ENCODE measurements at regions not wholly inside any gene's neighbourhood (a gene's known extent, or its start where the extent isn't known, plus 50 kb on each side); places are given as distances from the start of the nearest gene placed in this dataset.

- TF ChIP-seq KLF6 (CRISPR knock-in tag; IDR thresholded peaks at IDR 0.05) (no peak), ZNF496 (CRISPR knock-in tag; IDR thresholded peaks at IDR 0.05; ENCODE audit: insufficient replicate concordance) (no peak), POLR2AphosphoS2 (IDR thresholded peaks at IDR 0.05; ENCODE audit: low read depth, low read length) (no peak), POLR2AphosphoS5 (IDR thresholded peaks at IDR 0.05; ENCODE audit: low read depth, low read length) (no peak), EZH2 (conservative IDR thresholded peaks at IDR 0.05; ENCODE audit: low read depth, low read length) (no peak), NBN (conservative IDR thresholded peaks at IDR 0.05) (no peak), CREB1 (IDR thresholded peaks at IDR 0.05) (no peak), CREB1 (CRISPR knock-in tag; IDR thresholded peaks at IDR 0.05) (no peak), GATAD2A (CRISPR knock-in tag; IDR thresholded peaks at IDR 0.05) (no peak), ZC3H4 (CRISPR knock-in tag; IDR thresholded peaks at IDR 0.05; ENCODE audit: borderline replicate concordance) (no peak)
- TF ChIP-seq, protein P1, sequence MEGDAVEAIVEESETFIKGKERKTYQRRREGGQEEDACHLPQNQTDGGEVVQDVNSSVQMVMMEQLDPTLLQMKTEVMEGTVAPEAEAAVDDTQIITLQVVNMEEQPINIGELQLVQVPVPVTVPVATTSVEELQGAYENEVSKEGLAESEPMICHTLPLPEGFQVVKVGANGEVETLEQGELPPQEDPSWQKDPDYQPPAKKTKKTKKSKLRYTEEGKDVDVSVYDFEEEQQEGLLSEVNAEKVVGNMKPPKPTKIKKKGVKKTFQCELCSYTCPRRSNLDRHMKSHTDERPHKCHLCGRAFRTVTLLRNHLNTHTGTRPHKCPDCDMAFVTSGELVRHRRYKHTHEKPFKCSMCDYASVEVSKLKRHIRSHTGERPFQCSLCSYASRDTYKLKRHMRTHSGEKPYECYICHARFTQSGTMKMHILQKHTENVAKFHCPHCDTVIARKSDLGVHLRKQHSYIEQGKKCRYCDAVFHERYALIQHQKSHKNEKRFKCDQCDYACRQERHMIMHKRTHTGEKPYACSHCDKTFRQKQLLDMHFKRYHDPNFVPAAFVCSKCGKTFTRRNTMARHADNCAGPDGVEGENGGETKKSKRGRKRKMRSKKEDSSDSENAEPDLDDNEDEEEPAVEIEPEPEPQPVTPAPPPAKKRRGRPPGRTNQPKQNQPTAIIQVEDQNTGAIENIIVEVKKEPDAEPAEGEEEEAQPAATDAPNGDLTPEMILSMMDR (CRISPR knock-in tag; IDR thresholded peaks at IDR 0.05) = no peak
- TF ChIP-seq, protein P2, sequence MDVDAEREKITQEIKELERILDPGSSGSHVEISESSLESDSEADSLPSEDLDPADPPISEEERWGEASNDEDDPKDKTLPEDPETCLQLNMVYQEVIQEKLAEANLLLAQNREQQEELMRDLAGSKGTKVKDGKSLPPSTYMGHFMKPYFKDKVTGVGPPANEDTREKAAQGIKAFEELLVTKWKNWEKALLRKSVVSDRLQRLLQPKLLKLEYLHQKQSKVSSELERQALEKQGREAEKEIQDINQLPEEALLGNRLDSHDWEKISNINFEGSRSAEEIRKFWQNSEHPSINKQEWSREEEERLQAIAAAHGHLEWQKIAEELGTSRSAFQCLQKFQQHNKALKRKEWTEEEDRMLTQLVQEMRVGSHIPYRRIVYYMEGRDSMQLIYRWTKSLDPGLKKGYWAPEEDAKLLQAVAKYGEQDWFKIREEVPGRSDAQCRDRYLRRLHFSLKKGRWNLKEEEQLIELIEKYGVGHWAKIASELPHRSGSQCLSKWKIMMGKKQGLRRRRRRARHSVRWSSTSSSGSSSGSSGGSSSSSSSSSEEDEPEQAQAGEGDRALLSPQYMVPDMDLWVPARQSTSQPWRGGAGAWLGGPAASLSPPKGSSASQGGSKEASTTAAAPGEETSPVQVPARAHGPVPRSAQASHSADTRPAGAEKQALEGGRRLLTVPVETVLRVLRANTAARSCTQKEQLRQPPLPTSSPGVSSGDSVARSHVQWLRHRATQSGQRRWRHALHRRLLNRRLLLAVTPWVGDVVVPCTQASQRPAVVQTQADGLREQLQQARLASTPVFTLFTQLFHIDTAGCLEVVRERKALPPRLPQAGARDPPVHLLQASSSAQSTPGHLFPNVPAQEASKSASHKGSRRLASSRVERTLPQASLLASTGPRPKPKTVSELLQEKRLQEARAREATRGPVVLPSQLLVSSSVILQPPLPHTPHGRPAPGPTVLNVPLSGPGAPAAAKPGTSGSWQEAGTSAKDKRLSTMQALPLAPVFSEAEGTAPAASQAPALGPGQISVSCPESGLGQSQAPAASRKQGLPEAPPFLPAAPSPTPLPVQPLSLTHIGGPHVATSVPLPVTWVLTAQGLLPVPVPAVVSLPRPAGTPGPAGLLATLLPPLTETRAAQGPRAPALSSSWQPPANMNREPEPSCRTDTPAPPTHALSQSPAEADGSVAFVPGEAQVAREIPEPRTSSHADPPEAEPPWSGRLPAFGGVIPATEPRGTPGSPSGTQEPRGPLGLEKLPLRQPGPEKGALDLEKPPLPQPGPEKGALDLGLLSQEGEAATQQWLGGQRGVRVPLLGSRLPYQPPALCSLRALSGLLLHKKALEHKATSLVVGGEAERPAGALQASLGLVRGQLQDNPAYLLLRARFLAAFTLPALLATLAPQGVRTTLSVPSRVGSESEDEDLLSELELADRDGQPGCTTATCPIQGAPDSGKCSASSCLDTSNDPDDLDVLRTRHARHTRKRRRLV (CRISPR knock-in tag; IDR thresholded peaks at IDR 0.05) = no peak
Observed at GRCh38 chr2:46818819-46819218, 96.8 kb downstream of the MCFD2 start.

Data from HepG2 (cell line).